HTR-8/SVneo (cell line): ENCODE measurements at regions not wholly inside any gene's neighbourhood (a gene's known extent, or its start where the extent isn't known, plus 50 kb on each side); places are given as distances from the start of the nearest gene placed in this dataset.

Source experiments
- DNase-seq: peaks from one replicate; pipeline ENCODE4 v3.0.0; 2011; ENCODE audit warnings: low spot score, mixed read lengths; ENCODE audit not compliant: insufficient read length
- FAIRE-seq: peaks from 2 replicates; lab custom pipeline; 2011; peaks lifted over from hg19 to GRCh38; lab: Jason Lieb, UNC

DNA sequence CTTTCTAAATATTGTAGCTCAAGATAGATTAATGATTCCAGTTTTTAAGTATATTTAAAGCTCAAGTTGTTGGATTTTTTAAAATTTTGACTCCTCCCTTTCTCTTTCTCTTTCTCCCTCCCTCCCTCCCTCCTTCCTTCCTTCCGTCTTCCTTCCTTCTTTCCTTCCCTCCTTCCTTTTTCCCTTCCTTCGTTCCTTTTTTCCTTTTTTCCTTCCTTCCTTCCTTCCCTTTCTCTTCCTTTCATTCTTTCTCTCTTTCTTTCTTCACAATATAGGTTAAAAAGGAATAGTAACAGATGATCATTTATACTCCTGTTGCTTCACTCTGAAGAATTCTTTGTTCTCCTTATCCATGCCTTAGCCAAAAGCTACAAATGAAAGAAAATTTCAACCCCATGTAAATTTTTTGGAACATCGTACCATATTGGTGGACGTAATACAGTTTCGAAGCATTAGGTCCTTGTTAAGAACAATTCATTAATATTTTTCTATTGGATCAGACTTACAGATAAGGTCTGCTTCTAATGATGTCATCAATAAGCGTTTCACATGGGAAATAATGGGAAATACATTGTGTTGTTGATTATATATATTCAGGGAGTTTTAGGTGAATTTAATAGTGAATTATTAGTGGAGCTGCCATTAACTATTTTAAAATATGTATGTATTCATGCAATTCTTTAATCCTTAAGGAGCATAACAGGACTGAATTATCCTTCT lies 139.6 kb upstream of the SLC35B3 start:
- FAIRE-seq: no peak

GRCh38 chr6:8574311-8574710 lies 139.0 kb upstream of the SLC35B3 start:
- DNase-seq (no peak), FAIRE-seq (no peak)

More for the DNA sequence above, 139.6 kb upstream of the SLC35B3 start:
- no peak for DNase-seq

GRCh38 chr6:8570256-8570920 lies 135.0 kb upstream of the SLC35B3 start:
- FAIRE-seq: no peak
- DNase-seq: no peak

DNA sequence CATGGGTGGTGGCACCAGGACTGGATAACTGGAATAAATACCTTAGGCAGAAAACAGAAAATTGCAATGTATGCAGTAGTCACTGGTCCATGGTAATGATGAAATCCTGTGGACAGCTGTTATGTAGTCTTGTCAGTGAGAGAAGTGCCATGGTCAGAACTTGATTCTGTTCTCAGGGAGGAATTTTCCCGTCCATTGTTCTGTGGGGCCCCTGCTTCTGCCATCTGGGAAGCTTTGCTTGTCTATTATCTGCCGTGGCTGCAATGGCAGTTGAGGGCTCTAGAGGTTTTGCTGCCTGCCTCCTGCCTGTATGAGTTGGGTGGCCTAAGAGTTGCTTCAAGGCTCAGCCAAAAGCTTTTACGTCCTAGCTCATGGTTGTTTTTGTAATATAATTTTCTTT lies 126.8 kb upstream of the SLC35B3 start:
- FAIRE-seq (no peak), DNase-seq (no peak)

DNA sequence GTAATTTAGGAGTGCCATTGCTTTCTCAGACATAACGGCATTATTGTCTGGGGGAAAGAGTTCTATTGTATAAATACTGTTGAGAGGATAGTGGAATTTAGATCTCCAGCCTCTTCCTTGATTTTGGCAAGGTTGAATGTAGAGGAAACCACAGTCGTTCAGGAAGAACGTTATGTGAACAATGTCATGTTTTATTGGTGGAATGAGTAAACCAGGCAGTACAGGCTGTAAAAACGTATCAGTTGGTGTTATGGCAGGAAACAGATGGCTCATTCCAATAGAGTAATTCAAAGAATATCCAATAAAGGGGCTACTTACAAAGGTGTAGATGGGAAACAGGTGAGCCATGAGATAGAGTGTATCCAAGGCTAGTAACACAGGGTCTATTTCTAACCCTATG lies 123.6 kb upstream of the SLC35B3 start:
- DNase-seq: no peak
- no peak for FAIRE-seq

DNA sequence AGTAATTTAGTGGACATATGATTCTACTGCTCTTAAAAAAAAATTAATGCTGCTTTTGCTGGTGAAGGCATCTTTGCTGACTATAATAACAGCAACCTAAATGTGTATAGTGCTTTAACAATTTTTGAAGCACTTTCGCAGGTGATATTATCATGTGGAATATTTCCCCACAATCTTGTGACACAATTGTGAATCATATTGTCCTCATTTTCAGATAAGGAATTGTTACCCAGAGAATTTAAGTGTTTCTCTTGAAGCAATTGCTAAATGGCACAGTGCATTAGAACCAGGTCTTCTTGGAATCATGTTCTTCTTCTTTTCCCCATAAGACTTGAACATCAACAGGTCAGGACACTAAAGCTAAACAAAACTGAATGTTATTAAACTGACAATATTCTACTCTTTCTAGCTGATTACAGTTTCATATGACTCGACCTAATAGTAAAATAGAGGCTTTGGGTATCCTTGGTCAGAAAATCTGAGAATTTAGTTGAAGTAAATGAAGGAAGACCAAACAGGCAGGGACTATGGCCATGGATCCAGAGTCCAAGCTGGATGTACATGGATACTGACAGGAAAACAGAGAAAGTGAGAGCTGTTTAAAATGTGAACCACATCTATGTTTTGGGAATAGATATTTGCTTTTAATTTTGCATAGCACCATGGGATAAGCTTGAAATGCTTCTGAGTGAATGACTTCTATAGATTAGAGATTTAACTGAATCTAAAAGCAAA lies 121.8 kb upstream of the SLC35B3 start:
- DNase-seq (no peak), FAIRE-seq (no peak)

- peak; percentile 13 for DNase-seq
- FAIRE-seq: no peak
Observed at GRCh38 chr6:8556370-8557013, 121.1 kb upstream of the SLC35B3 start.

- DNase-seq: no peak
- FAIRE-seq: no peak
Observed at GRCh38 chr6:8551993-8552392, 116.6 kb upstream of the SLC35B3 start.

DNA sequence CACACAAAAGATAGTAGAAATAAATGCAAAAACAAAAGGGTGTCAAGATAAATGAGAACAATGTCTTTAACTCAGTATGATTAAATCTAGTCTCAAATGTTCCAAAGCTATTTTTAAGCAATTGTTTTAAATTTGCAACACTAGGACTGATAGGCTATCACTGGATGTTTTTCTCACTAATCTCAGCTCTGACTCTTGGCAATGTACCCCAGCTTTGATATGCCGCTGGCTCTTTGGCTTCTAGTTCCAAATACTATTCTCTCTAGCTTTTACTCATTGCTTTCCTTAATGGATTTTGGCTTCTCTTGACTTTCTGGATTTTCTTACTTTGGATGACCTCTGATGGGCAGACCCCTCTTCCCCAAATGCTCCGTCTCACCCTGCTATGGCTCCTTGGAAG lies 116.0 kb upstream of the SLC35B3 start:
- DNase-seq: no peak
- FAIRE-seq: no peak

DNA sequence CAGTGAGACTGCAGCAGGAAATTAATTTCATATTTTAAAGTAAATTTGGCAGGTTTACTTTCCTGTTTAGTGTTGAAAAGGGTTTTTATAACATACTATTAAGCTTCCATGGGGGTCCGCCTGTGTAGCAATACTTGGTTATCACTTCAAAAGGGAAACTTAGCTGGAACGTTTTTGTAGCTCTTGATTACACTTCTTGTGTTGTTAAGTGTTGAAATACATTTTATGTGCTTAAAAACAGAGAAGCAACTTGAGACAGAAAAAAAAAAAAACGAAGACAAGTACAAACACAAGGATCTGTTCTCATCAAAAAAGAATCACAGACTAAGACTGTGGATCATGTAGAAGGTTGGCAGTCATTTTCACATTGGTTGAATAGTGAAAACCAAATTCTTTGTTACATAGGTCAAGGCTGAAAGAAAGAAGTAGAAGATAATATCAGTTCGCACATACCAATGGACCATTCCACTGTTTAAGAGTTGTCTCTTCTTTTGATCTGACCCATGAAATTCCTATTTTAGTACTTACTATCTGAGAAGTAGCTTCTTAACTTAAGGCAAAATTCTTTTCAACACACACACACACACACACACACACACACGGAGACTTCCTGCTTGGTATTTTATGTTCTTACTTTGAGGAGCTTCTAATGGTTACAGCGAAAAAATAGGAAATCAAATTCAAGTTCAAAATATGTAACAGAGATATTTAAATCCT lies 113.9 kb upstream of the SLC35B3 start:
- no peak for FAIRE-seq
- no peak for DNase-seq

- FAIRE-seq (no peak), DNase-seq (no peak)
Observed at GRCh38 chr6:8546496-8546895, 111.2 kb upstream of the SLC35B3 start.

- FAIRE-seq: no peak
- DNase-seq: no peak
Observed at GRCh38 chr6:8545336-8545735, 110.0 kb upstream of the SLC35B3 start.

GRCh38 chr6:8543714-8544113 lies 108.4 kb upstream of the SLC35B3 start:
- DNase-seq: no peak
- no peak for FAIRE-seq

- DNase-seq: peak; percentile 10
- FAIRE-seq: no peak
Observed at GRCh38 chr6:8539453-8539852, 104.1 kb upstream of the SLC35B3 start.

GRCh38 chr6:8536122-8536521 lies 100.8 kb upstream of the SLC35B3 start:
- no peak for DNase-seq
- no peak for FAIRE-seq

GRCh38 chr6:8535519-8535918 lies 100.2 kb upstream of the SLC35B3 start:
- DNase-seq (no peak), FAIRE-seq (no peak)

- FAIRE-seq (no peak), DNase-seq (no peak)
Observed at GRCh38 chr6:8530785-8531435, 95.6 kb upstream of the SLC35B3 start.

- no peak for FAIRE-seq
- DNase-seq: no peak
Observed at GRCh38 chr6:8529250-8529649, 93.9 kb upstream of the SLC35B3 start.

GRCh38 chr6:8527818-8528217 lies 92.5 kb upstream of the SLC35B3 start:
- no peak for FAIRE-seq
- no peak for DNase-seq

DNA sequence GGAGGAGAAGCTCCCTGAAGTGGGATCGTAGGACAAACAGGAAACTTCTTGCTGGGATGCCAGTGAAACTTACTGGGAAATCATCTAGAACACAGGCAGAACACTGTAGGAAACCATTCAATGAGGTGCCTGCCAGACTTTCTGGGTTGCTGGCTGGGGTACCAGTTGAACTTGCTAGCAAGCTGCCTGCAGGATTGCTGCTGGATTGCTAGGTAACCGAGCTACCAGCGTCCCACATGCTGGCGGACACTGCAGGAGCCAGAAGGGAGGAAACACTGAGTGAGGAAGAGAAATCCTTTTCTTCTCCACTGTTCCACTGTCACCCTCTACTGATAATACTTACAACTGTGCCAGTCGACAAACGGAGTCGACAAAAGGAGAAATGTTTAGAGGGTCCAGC lies 91.3 kb upstream of the SLC35B3 start:
- DNase-seq: no peak

More for the DNA sequence above, 91.3 kb upstream of the SLC35B3 start:
- no peak for FAIRE-seq
